ENCODE measurements at regions not wholly inside any gene's neighbourhood (a gene's known extent, or its start where the extent isn't known, plus 50 kb on each side); places are given as distances from the start of the nearest gene placed in this dataset.

DNA sequence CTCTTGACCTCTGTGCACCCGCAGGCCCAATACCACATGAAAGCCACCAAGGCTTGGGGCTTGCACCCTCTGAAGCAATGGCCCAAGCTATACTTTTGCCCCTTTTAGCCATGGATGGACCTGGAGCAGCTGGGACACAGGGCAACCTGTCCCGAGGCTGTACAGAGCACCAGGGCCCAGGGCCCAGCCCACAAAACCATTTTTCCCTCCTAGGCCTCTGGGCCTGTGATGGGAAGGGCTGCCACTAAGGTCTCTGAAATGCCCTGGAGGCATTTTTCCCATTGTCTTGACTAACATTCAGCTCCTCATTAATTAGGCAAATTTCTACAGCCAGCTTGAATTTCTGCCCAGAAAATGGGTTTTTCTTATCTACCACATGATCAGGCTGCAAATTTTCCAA lies 79.9 kb upstream of the GABRA3 start:
- H3K9me3 Mint-ChIP-seq, result peaks cover 19% of the 10 kb centered on the region
- peaks cover 3% of the 10 kb centered on the region; the same call in 1 of the 2 replicates for H3K27me3 Mint-ChIP-seq (ENCODE audit: low read depth)
- H3K4me3 Mint-ChIP-seq, result no peak overlapping the region
- no peak overlapping the region for H3K27ac Mint-ChIP-seq
- ChIA-PET CTCF (no interaction called here), POLR2A (no interaction called here)
- DNase-seq (ENCODE audit: low spot score) (no peak), ATAC-seq (no peak)
- peaks cover 7% of the 10 kb centered on the region for H3K36me3 Mint-ChIP-seq
- TF ChIP-seq, protein P1, sequence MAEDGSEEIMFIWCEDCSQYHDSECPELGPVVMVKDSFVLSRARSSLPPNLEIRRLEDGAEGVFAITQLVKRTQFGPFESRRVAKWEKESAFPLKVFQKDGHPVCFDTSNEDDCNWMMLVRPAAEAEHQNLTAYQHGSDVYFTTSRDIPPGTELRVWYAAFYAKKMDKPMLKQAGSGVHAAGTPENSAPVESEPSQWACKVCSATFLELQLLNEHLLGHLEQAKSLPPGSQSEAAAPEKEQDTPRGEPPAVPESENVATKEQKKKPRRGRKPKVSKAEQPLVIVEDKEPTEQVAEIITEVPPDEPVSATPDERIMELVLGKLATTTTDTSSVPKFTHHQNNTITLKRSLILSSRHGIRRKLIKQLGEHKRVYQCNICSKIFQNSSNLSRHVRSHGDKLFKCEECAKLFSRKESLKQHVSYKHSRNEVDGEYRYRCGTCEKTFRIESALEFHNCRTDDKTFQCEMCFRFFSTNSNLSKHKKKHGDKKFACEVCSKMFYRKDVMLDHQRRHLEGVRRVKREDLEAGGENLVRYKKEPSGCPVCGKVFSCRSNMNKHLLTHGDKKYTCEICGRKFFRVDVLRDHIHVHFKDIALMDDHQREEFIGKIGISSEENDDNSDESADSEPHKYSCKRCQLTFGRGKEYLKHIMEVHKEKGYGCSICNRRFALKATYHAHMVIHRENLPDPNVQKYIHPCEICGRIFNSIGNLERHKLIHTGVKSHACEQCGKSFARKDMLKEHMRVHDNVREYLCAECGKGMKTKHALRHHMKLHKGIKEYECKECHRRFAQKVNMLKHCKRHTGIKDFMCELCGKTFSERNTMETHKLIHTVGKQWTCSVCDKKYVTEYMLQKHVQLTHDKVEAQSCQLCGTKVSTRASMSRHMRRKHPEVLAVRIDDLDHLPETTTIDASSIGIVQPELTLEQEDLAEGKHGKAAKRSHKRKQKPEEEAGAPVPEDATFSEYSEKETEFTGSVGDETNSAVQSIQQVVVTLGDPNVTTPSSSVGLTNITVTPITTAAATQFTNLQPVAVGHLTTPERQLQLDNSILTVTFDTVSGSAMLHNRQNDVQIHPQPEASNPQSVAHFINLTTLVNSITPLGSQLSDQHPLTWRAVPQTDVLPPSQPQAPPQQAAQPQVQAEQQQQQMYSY (CRISPR knock-in tag; IDR thresholded peaks at IDR 0.05), result no peak
- TF ChIP-seq TEAD1 (CRISPR knock-in tag; IDR thresholded peaks at IDR 0.05), result no peak
- no peak for TF ChIP-seq HMGA2 (CRISPR knock-in tag; IDR thresholded peaks at IDR 0.05)
- TF ChIP-seq, protein P2, sequence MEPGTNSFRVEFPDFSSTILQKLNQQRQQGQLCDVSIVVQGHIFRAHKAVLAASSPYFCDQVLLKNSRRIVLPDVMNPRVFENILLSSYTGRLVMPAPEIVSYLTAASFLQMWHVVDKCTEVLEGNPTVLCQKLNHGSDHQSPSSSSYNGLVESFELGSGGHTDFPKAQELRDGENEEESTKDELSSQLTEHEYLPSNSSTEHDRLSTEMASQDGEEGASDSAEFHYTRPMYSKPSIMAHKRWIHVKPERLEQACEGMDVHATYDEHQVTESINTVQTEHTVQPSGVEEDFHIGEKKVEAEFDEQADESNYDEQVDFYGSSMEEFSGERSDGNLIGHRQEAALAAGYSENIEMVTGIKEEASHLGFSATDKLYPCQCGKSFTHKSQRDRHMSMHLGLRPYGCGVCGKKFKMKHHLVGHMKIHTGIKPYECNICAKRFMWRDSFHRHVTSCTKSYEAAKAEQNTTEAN (CRISPR knock-in tag; IDR thresholded peaks at IDR 0.05), result no peak
- TF ChIP-seq NFATC4 (CRISPR knock-in tag; IDR thresholded peaks at IDR 0.05), result no peak
- TF ChIP-seq, protein P3, sequence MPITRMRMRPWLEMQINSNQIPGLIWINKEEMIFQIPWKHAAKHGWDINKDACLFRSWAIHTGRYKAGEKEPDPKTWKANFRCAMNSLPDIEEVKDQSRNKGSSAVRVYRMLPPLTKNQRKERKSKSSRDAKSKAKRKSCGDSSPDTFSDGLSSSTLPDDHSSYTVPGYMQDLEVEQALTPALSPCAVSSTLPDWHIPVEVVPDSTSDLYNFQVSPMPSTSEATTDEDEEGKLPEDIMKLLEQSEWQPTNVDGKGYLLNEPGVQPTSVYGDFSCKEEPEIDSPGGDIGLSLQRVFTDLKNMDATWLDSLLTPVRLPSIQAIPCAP (CRISPR knock-in tag; IDR thresholded peaks at IDR 0.05), result no peak
- no peak for TF ChIP-seq SMAD3 (CRISPR knock-in tag; IDR thresholded peaks at IDR 0.05; ENCODE audit: borderline replicate concordance)
- no peak for TF ChIP-seq NFE2L1 (CRISPR knock-in tag; IDR thresholded peaks at IDR 0.05)
- TF ChIP-seq, protein P4, sequence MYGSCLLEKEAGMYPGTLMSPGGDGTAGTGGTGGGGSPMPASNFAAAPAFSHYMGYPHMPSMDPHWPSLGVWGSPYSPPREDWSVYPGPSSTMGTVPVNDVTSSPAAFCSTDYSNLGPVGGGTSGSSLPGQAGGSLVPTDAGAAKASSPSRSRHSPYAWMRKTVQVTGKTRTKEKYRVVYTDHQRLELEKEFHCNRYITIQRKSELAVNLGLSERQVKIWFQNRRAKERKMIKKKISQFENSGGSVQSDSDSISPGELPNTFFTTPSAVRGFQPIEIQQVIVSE (CRISPR knock-in tag; IDR thresholded peaks at IDR 0.05; ENCODE audit: borderline replicate concordance), result no peak
- no peak for TF ChIP-seq ESRRA (CRISPR knock-in tag; IDR thresholded peaks at IDR 0.05; ENCODE audit: borderline replicate concordance)
- TF ChIP-seq, protein P5, sequence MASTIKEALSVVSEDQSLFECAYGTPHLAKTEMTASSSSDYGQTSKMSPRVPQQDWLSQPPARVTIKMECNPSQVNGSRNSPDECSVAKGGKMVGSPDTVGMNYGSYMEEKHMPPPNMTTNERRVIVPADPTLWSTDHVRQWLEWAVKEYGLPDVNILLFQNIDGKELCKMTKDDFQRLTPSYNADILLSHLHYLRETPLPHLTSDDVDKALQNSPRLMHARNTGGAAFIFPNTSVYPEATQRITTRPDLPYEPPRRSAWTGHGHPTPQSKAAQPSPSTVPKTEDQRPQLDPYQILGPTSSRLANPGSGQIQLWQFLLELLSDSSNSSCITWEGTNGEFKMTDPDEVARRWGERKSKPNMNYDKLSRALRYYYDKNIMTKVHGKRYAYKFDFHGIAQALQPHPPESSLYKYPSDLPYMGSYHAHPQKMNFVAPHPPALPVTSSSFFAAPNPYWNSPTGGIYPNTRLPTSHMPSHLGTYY (CRISPR knock-in tag; IDR thresholded peaks at IDR 0.05), result no peak
- no peak for TF ChIP-seq JUN (CRISPR knock-in tag; IDR thresholded peaks at IDR 0.05)
- H3K4me1 Mint-ChIP-seq, result peaks cover 3% of the 10 kb centered on the region; the same call in 1 of the 2 replicates

DNA sequence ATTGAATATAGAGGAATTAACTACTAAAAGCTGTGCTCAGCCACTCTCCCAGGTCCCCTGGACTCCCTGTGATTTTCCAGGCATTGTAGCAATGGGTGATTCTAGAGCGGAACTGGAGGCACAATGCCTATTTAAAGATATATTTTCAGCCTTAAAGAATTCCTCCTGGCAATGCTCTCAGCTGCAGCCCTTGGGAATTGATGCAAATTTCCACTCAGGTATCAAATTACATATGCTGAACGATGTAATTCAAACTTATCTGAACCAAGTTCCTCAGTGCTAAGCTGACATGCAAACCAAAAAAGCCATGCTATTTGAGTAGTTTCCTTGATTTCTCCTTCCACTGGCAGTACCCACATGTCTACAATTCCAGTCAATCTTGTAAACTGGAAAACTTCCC lies 86.3 kb upstream of the GABRA3 start:
- ATAC-seq, result no peak
- H3K27ac Mint-ChIP-seq, result no peak overlapping the region
- H3K4me3 Mint-ChIP-seq, result no peak overlapping the region
- TF ChIP-seq MYBL2 (CRISPR knock-in tag; IDR thresholded peaks at IDR 0.05) (no peak), KAT7 (CRISPR knock-in tag; IDR thresholded peaks at IDR 0.05; ENCODE audit: borderline replicate concordance) (no peak), CREM (CRISPR knock-in tag; IDR thresholded peaks at IDR 0.05) (no peak), NR2C2 (CRISPR knock-in tag; IDR thresholded peaks at IDR 0.05) (no peak), NFE2L1 (CRISPR knock-in tag; IDR thresholded peaks at IDR 0.05) (no peak), GRHL2 (CRISPR knock-in tag; IDR thresholded peaks at IDR 0.05; ENCODE audit: insufficient replicate concordance, severe bottlenecking) (no peak), ZNF121 (CRISPR knock-in tag; IDR thresholded peaks at IDR 0.05) (no peak), SMAD4 (CRISPR knock-in tag; IDR thresholded peaks at IDR 0.05) (no peak)
- TF ChIP-seq, protein P6, sequence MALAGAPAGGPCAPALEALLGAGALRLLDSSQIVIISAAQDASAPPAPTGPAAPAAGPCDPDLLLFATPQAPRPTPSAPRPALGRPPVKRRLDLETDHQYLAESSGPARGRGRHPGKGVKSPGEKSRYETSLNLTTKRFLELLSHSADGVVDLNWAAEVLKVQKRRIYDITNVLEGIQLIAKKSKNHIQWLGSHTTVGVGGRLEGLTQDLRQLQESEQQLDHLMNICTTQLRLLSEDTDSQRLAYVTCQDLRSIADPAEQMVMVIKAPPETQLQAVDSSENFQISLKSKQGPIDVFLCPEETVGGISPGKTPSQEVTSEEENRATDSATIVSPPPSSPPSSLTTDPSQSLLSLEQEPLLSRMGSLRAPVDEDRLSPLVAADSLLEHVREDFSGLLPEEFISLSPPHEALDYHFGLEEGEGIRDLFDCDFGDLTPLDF (CRISPR knock-in tag; IDR thresholded peaks at IDR 0.05), result no peak
- TF ChIP-seq, protein P7, sequence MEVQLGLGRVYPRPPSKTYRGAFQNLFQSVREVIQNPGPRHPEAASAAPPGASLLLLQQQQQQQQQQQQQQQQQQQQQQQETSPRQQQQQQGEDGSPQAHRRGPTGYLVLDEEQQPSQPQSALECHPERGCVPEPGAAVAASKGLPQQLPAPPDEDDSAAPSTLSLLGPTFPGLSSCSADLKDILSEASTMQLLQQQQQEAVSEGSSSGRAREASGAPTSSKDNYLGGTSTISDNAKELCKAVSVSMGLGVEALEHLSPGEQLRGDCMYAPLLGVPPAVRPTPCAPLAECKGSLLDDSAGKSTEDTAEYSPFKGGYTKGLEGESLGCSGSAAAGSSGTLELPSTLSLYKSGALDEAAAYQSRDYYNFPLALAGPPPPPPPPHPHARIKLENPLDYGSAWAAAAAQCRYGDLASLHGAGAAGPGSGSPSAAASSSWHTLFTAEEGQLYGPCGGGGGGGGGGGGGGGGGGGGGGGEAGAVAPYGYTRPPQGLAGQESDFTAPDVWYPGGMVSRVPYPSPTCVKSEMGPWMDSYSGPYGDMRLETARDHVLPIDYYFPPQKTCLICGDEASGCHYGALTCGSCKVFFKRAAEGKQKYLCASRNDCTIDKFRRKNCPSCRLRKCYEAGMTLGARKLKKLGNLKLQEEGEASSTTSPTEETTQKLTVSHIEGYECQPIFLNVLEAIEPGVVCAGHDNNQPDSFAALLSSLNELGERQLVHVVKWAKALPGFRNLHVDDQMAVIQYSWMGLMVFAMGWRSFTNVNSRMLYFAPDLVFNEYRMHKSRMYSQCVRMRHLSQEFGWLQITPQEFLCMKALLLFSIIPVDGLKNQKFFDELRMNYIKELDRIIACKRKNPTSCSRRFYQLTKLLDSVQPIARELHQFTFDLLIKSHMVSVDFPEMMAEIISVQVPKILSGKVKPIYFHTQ (CRISPR knock-in tag; IDR thresholded peaks at IDR 0.05), result no peak
- H3K27me3 Mint-ChIP-seq (ENCODE audit: low read depth), result no peaks in the 10 kb centered on the region
- no peaks in the 10 kb centered on the region for H3K36me3 Mint-ChIP-seq
- no peak for DNase-seq (ENCODE audit: low spot score)
- ChIA-PET CTCF (interaction anchor here (1.0 to 1.2 kb wide), 2 partner anchors 95 to 784 kb away, joined by 3 to 4 read pairs; no protein-coding TSS in a partner anchor), POLR2A (no interaction called here)
- H3K4me1 Mint-ChIP-seq, result peaks cover 20% of the 10 kb centered on the region
- no peaks in the 10 kb centered on the region; the same call in 1 of the 2 replicates for H3K9me3 Mint-ChIP-seq
